PC-9 (cell line): ENCODE measurements at regions not wholly inside any gene's neighbourhood (a gene's known extent, or its start where the extent isn't known, plus 50 kb on each side); places are given as distances from the start of the nearest gene placed in this dataset.

Experiments
- BruUV-seq: library from RNA; stranded (reverse); fragments of 400-500 nt; replicated peaks from 2 replicates; lab custom pipeline; 2021; lab: Mats Ljungman, UMichigan
- CTCF ChIA-PET: fragments of 300-600 bp; sonication (Branson Sonifier 250); formaldehyde crosslinking; loops from one replicate; lab custom pipeline; 2022; ENCODE audit warnings: antibody characterized with exemption; lab: Charles Lee
- POLR2A ChIA-PET: fragments of 300-600 bp; sonication (Branson Sonifier 250); formaldehyde crosslinking; loops from one replicate; lab custom pipeline; 2022; ENCODE audit warnings: antibody characterized with exemption; ENCODE audit not compliant: unreplicated experiment; lab: Charles Lee
- DNase-seq, 2 experiments: peaks; one replicate each; pipeline versions ENCODE4 v3.0.0 to v3.0.0-alpha.2; 2015 to 2022; ENCODE audit warnings: mixed read lengths in 1 of 2
- H2AFZ ChIP-seq: fragments of 200-600 bp; sonication (generic); 2 replicates; pipeline ENCODE4 v1.8.1; 2017; ENCODE audit warnings: antibody characterized with exemption
- H3F3A ChIP-seq: fragments of 200-600 bp; sonication (generic); 2 replicates; pipeline ENCODE4 v1.8.1; 2017; ENCODE audit warnings: antibody characterized with exemption, mild to moderate bottlenecking, low read depth; ENCODE audit not compliant: insufficient read depth
- H3K27ac ChIP-seq: fragments of 200-600 bp; sonication (generic); 2 replicates; pipeline ENCODE4 v1.6.1; 2016; ENCODE audit warnings: mixed run types
- H3K27me3 ChIP-seq: fragments of 200-600 bp; sonication (generic); 2 replicates; pipeline ENCODE4 v1.6.1; 2016; ENCODE audit warnings: low read depth, mixed run types; ENCODE audit not compliant: insufficient read depth
- H3K36me3 ChIP-seq: fragments of 200-600 bp; sonication (generic); 2 replicates; pipeline ENCODE4 v1.6.1; 2016; ENCODE audit warnings: low read depth, mixed run types
- H3K4me1 ChIP-seq: fragments of 200-600 bp; sonication (generic); replicated peaks from 2 replicates; pipeline ENCODE4 v1.6.1; 2016; ENCODE audit warnings: mixed run types; ENCODE audit not compliant: insufficient read depth
- H3K4me2 ChIP-seq: fragments of 200-600 bp; sonication (generic); 2 replicates; pipeline ENCODE4 v1.6.1; 2017; ENCODE audit warnings: mixed run types
- H3K4me3 ChIP-seq: fragments of 200-600 bp; sonication (generic); 2 replicates; pipeline ENCODE4 v1.6.1; 2016; ENCODE audit warnings: mixed run types
- H3K79me2 ChIP-seq: fragments of 200-600 bp; sonication (generic); 2 replicates; pipeline ENCODE4 v1.6.1; 2017; ENCODE audit warnings: low read depth, mixed run types
- H3K9me2 ChIP-seq: fragments of 200-600 bp; sonication (generic); 2 replicates; pipeline ENCODE4 v1.8.1; 2017; ENCODE audit warnings: mild to moderate bottlenecking; ENCODE audit not compliant: insufficient read depth
- H3K9me3 ChIP-seq: fragments of 200-600 bp; sonication (generic); 2 replicates; pipeline ENCODE4 v1.8.1; 2016; ENCODE audit warnings: low read depth; ENCODE audit not compliant: insufficient read depth
- H4K20me1 ChIP-seq: fragments of 200-600 bp; sonication (generic); 2 replicates; pipeline ENCODE4 v1.8.1; 2017; ENCODE audit not compliant: insufficient read depth
- CTCF ChIP-seq: fragments of 200-600 bp; sonication (generic); conservative IDR thresholded peaks from 2 replicates; pipeline ENCODE4 v1.6.1; 2017; ENCODE audit warnings: mixed run types, antibody characterized with exemption, mild to moderate bottlenecking, moderate library complexity
- EZH2 ChIP-seq: fragments of 200-600 bp; sonication (generic); IDR thresholded peaks from 2 replicates; pipeline ENCODE4 v1.8.0; 2017; ENCODE audit warnings: antibody characterized with exemption, low read depth
- intact Hi-C: fragments of 100-400 bp; cut with micrococcal nuclease; formaldehyde crosslinking; loops from one replicate; pipeline ENCODE4 v1.10.0; 2022; ENCODE audit not compliant: unreplicated experiment

DNA sequence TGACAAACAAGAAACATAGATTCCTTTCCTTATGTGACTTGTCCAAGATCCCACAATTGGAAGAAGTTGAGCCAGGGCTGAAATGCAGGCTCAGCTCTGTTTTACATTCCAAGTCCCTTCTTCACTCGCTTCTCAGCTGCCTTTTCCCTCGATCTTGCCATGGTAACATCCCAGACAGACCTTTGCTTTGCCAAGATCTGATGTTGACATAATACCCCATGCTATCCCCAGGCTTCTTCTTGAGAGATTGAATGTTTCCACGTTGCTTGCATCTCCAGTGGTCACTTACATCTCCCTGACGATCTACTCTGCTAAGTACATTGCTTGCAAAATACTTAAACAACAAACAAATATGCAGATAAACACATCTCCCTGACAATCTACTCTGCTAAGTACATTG lies 63.5 kb downstream of the TBXT start:
- no peaks in the 10 kb centered on the region for H3F3A ChIP-seq
- POLR2A ChIA-PET = no interaction called here
- H3K79me2 ChIP-seq = no peaks in the 10 kb centered on the region
- H3K9me3 ChIP-seq = no peaks in the 10 kb centered on the region
- no peak overlapping the region for H3K4me2 ChIP-seq
- intact Hi-C loops = no loop called here
- no peak for DNase-seq
- no TSS peak for BruUV-seq
- no peak overlapping the region for H2AFZ ChIP-seq
- peaks cover 10% of the 10 kb centered on the region; the same call in 1 of the 2 replicates for H3K27me3 ChIP-seq
- no peaks in the 10 kb centered on the region for H3K9me2 ChIP-seq
- H4K20me1 ChIP-seq = no peaks in the 10 kb centered on the region
- no peaks in the 10 kb centered on the region for H3K36me3 ChIP-seq
- TF ChIP-seq EZH2 (no peak), CTCF (no peak)
- no peaks in the 10 kb centered on the region for H3K4me1 ChIP-seq
- CTCF ChIA-PET = no interaction called here
- H3K4me3 ChIP-seq = no peak overlapping the region
- no peak overlapping the region for H3K27ac ChIP-seq

- no peaks in the 10 kb centered on the region for H3K9me2 ChIP-seq
- H3K4me2 ChIP-seq = no peak overlapping the region
- no peaks in the 10 kb centered on the region for H3K36me3 ChIP-seq
- H3K4me1 ChIP-seq = no peaks in the 10 kb centered on the region
- no peak for DNase-seq
- no peaks in the 10 kb centered on the region for H4K20me1 ChIP-seq
- no peak overlapping the region for H3K27ac ChIP-seq
- H3K4me3 ChIP-seq = no peak overlapping the region
- H3K27me3 ChIP-seq = peaks cover 7% of the 10 kb centered on the region; the same call in 1 of the 2 replicates
- ChIA-PET CTCF (no interaction called here), POLR2A (no interaction called here)
- no peaks in the 10 kb centered on the region for H3F3A ChIP-seq
- H3K79me2 ChIP-seq = no peaks in the 10 kb centered on the region
- TF ChIP-seq CTCF (no peak), EZH2 (no peak)
- intact Hi-C loops = no loop called here
- no peak overlapping the region for H2AFZ ChIP-seq
- no TSS peak for BruUV-seq
- H3K9me3 ChIP-seq = no peaks in the 10 kb centered on the region
Observed at GRCh38 chr6:166101819-166102419, 65.7 kb downstream of the TBXT start.

- H3K4me2 ChIP-seq = no peak overlapping the region
- H3K4me1 ChIP-seq = no peaks in the 10 kb centered on the region
- H2AFZ ChIP-seq = no peak overlapping the region
- H3K27me3 ChIP-seq = no peaks in the 10 kb centered on the region
- no TSS peak for BruUV-seq
- intact Hi-C loops = no loop called here
- POLR2A ChIA-PET = no interaction called here
- no peak overlapping the region for H3K27ac ChIP-seq
- TF ChIP-seq CTCF (peak; percentile 63), EZH2 (no peak)
- H3K9me2 ChIP-seq = no peaks in the 10 kb centered on the region
- no peak overlapping the region for H3K4me3 ChIP-seq
- H3K79me2 ChIP-seq = no peaks in the 10 kb centered on the region
- DNase-seq = peak in 1 of 2 experiments; percentile 6
- H3K9me3 ChIP-seq = no peaks in the 10 kb centered on the region
- H3K36me3 ChIP-seq = no peaks in the 10 kb centered on the region
- CTCF ChIA-PET = no interaction called here
- H3F3A ChIP-seq = no peaks in the 10 kb centered on the region
- H4K20me1 ChIP-seq = no peaks in the 10 kb centered on the region
Observed at GRCh38 chr6:166097914-166098522, 69.6 kb downstream of the TBXT start.
